Stimulated activated CD4-positive, alpha-beta T cell treated with anti-CD3 and anti-CD28 coated beads, TNF-alpha, amount 100 ng/mL, for 1 hour (primary cell): ENCODE measurements at regions not wholly inside any gene's neighbourhood (a gene's known extent, or its start where the extent isn't known, plus 50 kb on each side); places are given as distances from the start of the nearest gene placed in this dataset.
"Not testable (repeated sequence)": the region's sequence is repeated elsewhere in the genome, so short reads cannot be mapped to it uniquely, and the experiment has no call there.

Experiments used
- DNase-seq, 3 donors: peaks; one replicate each; pipeline ENCODE4 v3.0.0-alpha.2; 2020; ENCODE audit warnings: low read depth in 3 of 3, low spot score in 1 of 3

DNA sequence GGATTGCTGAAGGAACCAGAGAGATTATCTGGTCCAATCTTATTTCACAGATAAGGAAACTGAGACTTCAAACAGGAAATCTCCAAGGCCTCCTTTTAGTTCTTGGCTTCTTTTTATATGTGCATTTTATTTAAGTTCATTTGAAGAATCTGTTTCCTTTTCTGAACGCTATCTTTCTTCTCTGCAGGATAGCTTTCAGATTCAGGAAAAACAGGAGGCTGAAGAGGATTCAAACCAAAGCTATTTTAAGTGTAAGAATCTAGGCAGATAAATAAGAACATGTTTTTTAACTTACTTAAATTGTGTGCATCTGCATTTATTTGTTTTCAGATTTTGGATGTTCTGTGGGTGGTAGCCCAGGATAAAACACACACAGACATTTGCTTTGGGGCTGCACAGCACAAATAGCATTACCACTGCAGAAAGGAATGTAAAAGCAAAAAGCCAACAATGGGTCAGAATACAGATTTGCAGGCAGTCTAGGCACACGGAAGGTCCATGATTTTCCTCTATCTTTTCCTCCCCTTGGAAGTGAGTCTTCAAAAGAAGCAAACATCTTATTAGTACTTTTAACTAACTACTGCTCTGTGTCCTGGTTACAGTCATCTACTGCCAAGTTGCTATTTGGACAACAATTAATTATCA is 188.8 kb upstream of the TBX18 start:
- DNase-seq: no peak

DNA sequence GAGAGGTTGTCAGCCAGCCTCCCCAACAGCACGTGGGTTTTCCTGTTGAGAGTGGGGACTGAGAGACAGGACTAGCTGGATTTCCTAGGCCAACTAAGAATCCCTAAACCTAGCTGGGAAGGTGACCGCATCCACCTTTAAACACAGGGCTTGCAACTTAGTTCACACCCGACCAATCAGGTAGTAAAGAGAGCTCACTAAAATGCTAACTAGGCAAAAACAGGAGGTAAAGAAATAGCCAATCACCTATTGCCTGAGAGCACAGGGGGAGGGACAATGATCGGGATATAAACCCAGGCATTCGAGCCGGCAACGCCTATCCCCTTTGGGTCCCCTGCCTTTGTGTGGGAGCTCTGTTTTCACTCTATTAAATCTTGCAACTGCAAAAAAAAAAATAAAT is 180.5 kb upstream of the TBX18 start:
- not testable (repeated sequence) for DNase-seq

- no peak for DNase-seq
These were observed 179.5 kb upstream of the TBX18 start for GRCh38 chr6:84943905-84944304.

DNA sequence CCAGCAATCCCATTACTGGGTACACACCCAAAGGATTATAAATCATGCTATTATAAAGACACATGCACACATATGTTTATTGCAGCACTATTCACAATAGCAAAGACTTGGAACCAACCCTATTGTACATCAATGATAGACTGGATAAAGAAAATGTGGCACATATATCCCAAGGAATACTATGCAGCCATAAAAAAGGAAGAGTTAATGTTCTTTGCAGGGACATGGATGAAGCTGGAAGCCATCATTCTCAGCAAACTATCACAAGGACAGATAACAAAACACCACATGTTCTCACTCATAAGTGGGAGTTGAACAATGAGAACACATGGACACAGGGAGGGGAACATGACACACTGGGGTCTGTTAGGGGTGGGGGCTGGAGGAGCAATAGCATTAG is 177.2 kb upstream of the TBX18 start:
- DNase-seq: not testable (repeated sequence)

- no peak for DNase-seq
These were observed 164.8 kb upstream of the TBX18 start for GRCh38 chr6:84929212-84929611.

GRCh38 chr6:84927551-84927950 is 163.2 kb upstream of the TBX18 start:
- DNase-seq: no peak

GRCh38 chr6:84926189-84927155 is 162.1 kb upstream of the TBX18 start:
- DNase-seq: no peak

- DNase-seq: no peak
These were observed 157.5 kb upstream of the TBX18 start for GRCh38 chr6:84921891-84922290.

DNA sequence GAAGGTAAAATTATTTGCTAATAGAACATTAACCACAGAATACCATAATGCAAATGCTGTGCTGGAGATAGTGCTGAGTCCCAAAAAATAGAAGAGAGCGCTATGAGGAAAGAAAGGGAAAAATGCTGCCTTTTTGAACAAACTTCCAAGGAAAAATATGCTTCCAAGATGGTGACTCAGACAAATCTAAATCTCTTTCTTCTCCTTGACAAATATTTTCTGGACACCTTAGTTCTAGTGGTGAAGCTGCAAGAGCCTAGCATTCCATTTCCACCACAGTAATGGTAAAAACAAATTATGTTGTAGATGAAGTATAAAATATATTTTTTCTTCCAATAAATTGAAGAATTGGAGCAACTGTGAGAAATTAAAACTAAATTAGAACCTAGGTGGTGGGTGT is 155.6 kb upstream of the TBX18 start:
- no peak for DNase-seq

GRCh38 chr6:84916704-84917103 is 152.3 kb upstream of the TBX18 start:
- no peak for DNase-seq

DNA sequence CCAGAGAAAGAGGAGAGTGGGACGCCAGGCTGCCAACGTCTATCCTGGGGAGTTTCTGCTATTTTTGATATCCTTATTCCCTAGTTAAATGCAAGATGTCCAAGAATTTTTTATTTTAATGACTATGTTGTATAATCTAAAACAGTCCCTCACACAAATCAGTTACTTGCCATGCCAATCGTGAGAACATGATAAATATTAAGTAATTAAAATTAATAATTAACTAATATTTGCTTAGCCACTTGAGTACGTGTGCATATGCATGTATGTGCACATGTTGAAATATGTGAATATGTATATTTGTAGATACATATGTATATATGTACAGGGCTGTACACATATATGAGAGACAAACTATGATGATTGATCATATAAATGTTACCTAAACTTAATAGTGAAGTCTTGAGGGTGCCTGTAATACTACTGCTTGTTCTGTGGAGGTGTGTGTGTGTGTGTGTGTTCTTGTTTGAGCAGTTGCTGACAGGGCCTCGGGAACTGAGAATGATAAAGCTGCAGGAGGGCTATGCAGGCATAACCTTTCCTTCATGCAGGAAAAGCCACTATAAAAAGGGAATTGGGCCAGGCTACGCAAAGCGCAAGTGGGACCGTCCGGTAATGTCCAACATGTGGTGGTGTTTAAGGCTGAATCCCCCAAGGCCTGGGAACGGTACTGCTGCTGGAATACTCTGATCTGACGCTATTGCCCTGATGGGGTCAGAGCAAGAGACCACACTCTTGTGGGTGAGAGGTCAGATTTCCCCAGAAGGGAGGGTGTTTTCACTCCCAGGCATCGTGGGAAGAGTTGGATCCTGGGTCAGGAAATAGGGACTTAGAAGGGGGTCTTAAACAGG is 148.3 kb upstream of the TBX18 start:
- DNase-seq: no peak

GRCh38 chr6:84910906-84911607 is 146.7 kb upstream of the TBX18 start:
- no peak for DNase-seq

DNA sequence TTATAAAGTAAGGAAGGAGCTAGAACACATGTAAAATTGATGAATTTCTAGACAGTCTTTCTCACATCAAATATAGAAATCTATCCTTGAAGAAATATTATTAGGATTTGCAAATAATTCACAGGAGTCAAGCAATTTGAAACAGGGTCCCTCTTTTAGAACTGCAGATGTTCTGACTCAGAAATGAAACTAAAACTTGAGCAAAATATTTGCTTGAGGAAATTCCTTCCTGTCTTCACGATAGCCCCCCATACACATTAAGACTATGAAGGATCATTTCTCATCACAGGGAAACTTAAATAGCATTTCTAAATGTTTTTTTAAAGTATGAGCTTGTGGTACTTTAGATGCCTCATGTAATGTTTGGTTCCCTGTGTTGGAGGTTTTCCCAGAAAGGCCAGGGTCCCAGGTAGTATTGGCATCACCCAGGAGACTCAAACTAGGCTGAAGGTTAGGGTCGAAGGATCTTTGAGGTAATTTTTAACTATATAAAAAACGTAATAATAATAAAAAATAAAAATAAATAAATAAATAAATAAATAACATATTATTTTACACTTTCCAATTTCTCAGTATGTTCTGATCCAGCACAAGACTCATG is 144.0 kb upstream of the TBX18 start:
- no peak for DNase-seq

GRCh38 chr6:84906514-84906913 is 142.1 kb upstream of the TBX18 start:
- DNase-seq: no peak

GRCh38 chr6:84905823-84906222 is 141.4 kb upstream of the TBX18 start:
- no peak for DNase-seq

- no peak for DNase-seq
These were observed 138.0 kb upstream of the TBX18 start for GRCh38 chr6:84902354-84902928.

- DNase-seq: no peak
These were observed 133.7 kb upstream of the TBX18 start for GRCh38 chr6:84897988-84898594.

GRCh38 chr6:84897011-84897410 is 132.6 kb upstream of the TBX18 start:
- no peak for DNase-seq

GRCh38 chr6:84892671-84893070 is 128.3 kb upstream of the TBX18 start:
- DNase-seq: no peak
